ENCODE measurements at regions not wholly inside any gene's neighbourhood (a gene's known extent, or its start where the extent isn't known, plus 50 kb on each side); places are given as distances from the start of the nearest gene placed in this dataset.

DNA sequence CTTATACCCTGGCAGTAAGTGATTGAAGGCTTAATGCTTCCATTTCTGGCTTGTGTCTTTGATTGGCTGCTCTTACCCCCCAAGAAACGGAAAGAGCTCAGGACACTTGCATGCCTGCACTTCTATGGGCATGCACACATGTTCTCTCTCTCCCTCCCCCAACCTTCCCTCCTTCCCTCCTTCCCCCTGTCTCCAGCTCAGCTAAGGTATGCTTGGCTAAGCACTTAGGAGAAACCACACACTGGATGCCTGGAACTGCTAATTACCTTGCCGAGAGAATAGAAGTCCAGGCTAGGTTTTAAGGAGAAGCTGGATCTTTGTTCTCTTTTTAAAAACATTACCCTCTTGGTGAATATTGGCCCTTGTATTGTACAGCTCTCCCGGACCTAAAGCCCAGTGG lies 1072.8 kb upstream of the TMEM132C start:
- DNase-seq (ENCODE audit: extremely low read depth in 1 of 2, low read depth in 1 of 2): no peak

GRCh38 chr12:127205781-127206555 lies 1061.0 kb upstream of the TMEM132C start:
- no peak for DNase-seq (ENCODE audit: extremely low read depth in 1 of 2, low read depth in 1 of 2)

GRCh38 chr12:127209318-127209717 lies 1057.7 kb upstream of the TMEM132C start:
- DNase-seq (ENCODE audit: extremely low read depth in 1 of 2, low read depth in 1 of 2): no peak

- no peak for DNase-seq (ENCODE audit: extremely low read depth in 1 of 2, low read depth in 1 of 2)
Measured at GRCh38 chr12:127214186-127214585, 1052.8 kb upstream of the TMEM132C start.

- DNase-seq (ENCODE audit: extremely low read depth in 1 of 2, low read depth in 1 of 2): no peak
Measured at GRCh38 chr12:127223011-127223410, 1044.0 kb upstream of the TMEM132C start.

- DNase-seq (ENCODE audit: extremely low read depth in 1 of 2, low read depth in 1 of 2): no peak
Measured at GRCh38 chr12:127223731-127224130, 1043.2 kb upstream of the TMEM132C start.

- no peak for DNase-seq (ENCODE audit: extremely low read depth in 1 of 2, low read depth in 1 of 2)
Measured at GRCh38 chr12:127230843-127231260, 1036.1 kb upstream of the TMEM132C start.

DNA sequence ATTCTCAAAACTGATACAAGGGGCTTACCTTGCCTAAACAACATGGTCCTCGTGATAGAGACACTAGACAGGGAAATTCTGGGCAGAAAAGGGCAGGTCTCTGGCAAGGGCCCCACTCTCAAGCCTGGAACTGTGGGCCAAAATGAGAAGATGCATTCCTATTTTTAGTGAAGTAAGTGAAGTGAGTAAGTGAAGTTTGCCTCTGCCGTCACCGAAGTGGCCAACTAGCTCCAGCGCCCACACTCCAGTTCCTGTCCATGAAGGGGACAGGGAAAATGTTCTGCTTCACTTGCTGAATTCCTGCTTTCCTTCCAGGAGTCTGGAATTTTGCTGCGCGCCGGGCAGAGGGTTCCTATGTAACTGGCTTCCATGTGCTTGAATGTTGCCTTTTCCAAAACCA lies 1035.6 kb upstream of the TMEM132C start:
- no peak for DNase-seq (ENCODE audit: extremely low read depth in 1 of 2, low read depth in 1 of 2)

DNA sequence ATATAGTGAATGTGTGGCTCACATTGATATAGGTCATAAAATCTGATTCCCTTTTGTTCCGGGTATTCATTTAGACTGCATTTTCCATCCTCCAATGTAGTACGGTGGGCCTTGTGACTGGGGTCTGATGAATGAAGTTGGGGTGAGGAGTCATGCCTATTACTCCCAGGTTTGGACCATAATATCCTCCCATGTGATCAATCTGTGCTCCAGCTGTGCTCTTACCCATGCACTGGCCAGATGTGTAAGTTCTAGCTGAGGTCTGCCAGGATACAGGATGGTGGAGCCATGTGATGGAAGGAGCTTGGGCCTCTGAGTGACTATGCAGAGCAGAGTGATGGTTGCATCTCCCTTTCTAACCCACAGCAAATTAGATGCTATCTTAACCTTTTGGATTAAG lies 1034.0 kb upstream of the TMEM132C start:
- no peak for DNase-seq (ENCODE audit: extremely low read depth in 1 of 2, low read depth in 1 of 2)

- DNase-seq (ENCODE audit: extremely low read depth in 1 of 2, low read depth in 1 of 2): no peak
Measured at GRCh38 chr12:127235761-127236160, 1031.2 kb upstream of the TMEM132C start.

DNA sequence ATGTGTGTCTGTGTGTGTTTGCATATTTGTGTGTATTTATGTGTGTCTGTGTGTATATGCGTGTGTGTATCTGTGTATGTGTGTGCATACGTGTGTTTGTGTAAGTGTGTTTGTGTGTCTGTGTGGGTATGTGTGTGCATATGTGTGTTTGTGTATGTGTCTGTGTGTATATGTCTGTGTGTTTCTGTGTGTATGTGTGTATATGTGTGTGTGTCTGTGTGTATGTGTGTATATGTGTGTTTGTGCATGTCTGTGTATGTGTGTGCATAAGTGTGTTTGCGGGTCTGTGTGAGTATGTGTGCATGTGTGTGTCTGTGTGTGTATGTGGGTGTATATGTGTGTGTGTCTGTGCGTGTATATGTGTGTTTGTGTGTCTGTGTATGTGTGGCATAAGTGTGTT lies 1030.5 kb upstream of the TMEM132C start:
- no peak for DNase-seq (ENCODE audit: extremely low read depth in 1 of 2, low read depth in 1 of 2)

DNA sequence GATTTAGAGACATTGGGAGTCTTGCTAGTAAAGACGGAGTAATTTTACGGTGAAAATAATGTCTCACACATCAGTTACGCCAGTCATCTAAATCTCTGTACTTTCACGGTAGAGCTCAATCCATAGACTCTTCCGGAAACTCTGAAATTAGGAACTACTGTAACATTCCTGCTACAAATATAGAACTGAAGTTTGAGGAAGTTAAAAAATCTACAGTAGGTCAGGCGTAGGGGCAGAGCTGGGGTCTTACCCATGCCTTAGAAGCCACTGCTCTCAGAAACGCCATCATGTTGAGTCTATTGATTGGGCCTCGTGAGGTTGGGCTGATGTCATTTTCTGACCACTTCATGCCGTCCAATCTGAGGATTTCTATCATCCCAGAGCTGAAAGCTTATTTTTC lies 1029.8 kb upstream of the TMEM132C start:
- no peak for DNase-seq (ENCODE audit: extremely low read depth in 1 of 2, low read depth in 1 of 2)

DNA sequence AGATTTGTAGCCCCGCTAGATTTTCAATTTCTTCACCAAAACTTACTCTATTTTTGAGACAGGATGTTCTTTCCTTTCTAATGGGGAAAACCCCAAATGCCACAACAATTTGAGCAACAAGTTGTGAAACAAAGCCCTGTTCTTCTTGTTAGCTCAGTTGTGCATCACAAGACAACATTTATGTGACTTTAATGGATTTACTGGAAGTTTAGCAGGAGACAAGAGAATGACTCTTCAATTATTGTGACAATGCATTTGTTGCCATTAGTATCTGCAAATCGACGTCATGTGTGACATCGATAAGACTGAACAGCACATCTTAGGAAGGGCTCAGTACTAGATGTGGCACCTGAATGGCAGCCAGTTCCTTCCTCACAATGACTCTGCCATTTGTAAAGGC lies 1028.9 kb upstream of the TMEM132C start:
- no peak for DNase-seq (ENCODE audit: extremely low read depth in 1 of 2, low read depth in 1 of 2)

DNA sequence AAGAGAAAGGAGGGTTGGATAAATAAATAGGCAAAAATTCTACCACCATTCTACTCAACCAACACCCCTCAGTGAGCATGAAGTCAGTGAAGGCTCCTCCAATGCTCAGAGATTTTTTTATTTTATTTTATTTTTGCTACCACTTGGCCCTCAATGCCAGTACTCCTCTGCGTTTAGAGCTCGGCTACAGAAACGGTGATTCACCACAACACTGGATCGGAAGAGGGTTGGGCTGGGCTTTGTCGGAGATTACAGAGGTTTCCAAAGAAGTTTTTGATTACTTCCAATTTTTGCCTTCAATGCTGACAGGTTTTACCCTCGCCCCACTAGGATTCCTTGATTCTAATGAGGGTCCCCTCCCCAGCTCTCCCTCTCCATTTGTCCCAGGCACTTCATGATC lies 1027.2 kb upstream of the TMEM132C start:
- DNase-seq (ENCODE audit: extremely low read depth in 1 of 2, low read depth in 1 of 2): no peak

DNA sequence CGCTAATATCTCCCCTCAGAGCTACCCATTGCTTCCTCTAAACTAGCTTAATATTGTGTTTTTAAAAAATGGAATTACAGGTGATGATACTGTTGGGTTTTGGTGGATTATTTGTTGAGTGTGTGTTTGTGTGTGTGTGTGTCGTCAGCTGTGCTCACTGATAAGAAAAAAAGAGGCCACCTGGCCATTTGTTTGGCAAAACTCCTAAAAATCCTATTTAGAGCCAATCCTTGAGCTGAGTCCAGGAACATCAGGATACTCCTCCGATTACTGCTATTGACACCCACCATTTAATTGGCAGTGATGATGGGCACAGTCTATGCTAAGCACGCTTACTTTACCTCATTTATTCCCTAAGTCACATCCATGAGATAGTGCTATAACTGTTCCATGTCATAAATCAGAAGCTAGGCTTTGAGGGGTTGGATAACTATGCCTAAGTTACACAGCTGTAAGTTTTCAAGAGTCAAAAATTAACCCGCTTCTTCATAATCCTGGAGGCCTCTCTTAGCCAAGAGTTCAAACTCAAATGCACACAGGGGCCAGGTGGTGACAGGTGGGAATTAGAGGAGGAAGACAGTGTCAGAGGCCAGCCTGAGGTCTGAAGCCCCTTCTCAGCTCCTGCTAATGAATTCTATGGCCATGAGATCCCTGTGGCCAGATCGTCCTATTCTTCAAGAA lies 1026.6 kb upstream of the TMEM132C start:
- DNase-seq (ENCODE audit: extremely low read depth in 1 of 2, low read depth in 1 of 2): no peak

- DNase-seq (ENCODE audit: extremely low read depth in 1 of 2, low read depth in 1 of 2): no peak
Measured at GRCh38 chr12:127241072-127241817, 1025.7 kb upstream of the TMEM132C start.

- DNase-seq (ENCODE audit: extremely low read depth in 1 of 2, low read depth in 1 of 2): no peak
Measured at GRCh38 chr12:127245009-127245408, 1022.0 kb upstream of the TMEM132C start.

DNA sequence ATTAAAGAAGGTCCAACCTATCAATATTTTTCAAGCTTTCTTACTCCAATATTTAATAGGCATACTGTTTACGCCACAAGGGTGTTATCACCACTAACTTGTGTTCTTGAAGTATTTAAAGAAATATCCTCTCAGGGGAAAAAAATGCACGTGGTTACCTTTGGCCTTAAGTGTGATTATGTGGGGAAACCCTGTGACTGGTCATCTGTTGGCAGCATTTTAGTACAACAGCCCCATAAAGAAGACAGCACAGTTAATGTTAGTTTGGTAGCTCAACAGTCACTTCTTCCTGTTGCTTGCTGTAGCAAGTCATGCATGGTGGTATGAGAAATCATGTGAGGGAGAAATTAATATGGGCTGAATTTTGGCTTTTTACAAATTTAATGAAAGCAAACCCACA lies 1021.5 kb upstream of the TMEM132C start:
- no peak for DNase-seq (ENCODE audit: extremely low read depth in 1 of 2, low read depth in 1 of 2)

DNA sequence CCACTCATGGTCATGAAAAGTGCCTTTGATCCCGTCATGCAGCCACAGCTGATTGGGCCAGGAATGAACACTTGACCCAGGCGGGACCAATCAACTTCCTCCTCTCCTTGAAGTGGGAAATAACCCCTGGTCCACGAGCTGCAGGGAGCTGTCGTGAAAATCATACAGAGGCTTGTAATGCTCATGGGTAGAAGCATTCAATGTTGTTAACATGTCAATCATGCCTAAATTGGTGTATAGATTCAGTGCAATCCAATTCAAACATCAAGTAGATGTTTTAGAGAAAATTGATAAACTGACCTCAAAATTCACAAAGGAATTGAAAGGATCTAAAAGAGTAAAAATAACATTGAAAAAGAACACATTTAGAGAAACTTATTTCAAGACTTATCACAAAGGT lies 1019.0 kb upstream of the TMEM132C start:
- no peak for DNase-seq (ENCODE audit: extremely low read depth in 1 of 2, low read depth in 1 of 2)

GRCh38 chr12:127249428-127249827 lies 1017.5 kb upstream of the TMEM132C start:
- no peak for DNase-seq (ENCODE audit: extremely low read depth in 1 of 2, low read depth in 1 of 2)

DNA sequence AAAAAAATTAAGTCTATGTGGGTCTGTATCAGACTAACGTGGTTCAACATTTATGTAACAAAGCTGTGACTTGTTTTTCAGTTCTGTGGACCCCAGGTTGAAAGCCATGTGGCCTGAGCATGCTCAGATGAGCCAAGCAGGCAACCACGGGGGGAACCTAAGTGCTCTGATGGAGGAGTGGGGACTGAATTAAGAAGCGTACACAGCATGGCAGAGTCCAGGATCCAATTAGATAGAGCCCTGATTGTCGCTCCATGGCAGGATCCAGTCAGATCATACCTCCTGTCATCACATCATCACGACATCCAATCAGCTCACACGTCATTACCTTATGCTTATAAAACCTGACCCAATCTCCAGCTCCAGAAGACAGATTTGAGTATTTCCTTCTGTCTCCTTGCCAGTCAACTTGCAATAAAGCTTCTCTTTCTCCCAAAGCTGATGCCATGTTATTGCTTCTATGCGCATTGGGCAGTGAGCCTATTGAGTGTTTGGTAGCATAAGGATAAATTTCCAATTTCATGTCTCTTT lies 1013.1 kb upstream of the TMEM132C start:
- no peak for DNase-seq (ENCODE audit: extremely low read depth in 1 of 2, low read depth in 1 of 2)

All from activated CD8-positive, alpha-beta memory T cell treated with anti-CD3 and anti-CD28 coated beads for 1 hour (primary cell).